HG03280 (cell line): ENCODE measurements at regions not wholly inside any gene's neighbourhood (a gene's known extent, or its start where the extent isn't known, plus 50 kb on each side); places are given as distances from the start of the nearest gene placed in this dataset.

Experiments
- ATAC-seq: cut with Tn5 transposase; IDR thresholded peaks from one replicate; pipeline ENCODE4 v1.9.1; 2021; ENCODE audit warnings: mild to moderate bottlenecking, moderate library complexity; ENCODE audit not compliant: unreplicated experiment

- no peak for ATAC-seq
Observed at GRCh38 chr6:40803897-40804702, 216.9 kb upstream of the LRFN2 start.

- ATAC-seq: no peak
Observed at GRCh38 chr6:40802481-40802880, 215.3 kb upstream of the LRFN2 start.

GRCh38 chr6:40799296-40800140 lies 212.4 kb upstream of the LRFN2 start:
- ATAC-seq: no peak

- ATAC-seq: no peak
Observed at GRCh38 chr6:40798069-40798770, 211.1 kb upstream of the LRFN2 start.

- no peak for ATAC-seq
Observed at GRCh38 chr6:40796260-40797221, 209.4 kb upstream of the LRFN2 start.

GRCh38 chr6:40794586-40794985 lies 207.4 kb upstream of the LRFN2 start:
- ATAC-seq: no peak

GRCh38 chr6:40792183-40792582 lies 205.0 kb upstream of the LRFN2 start:
- no peak for ATAC-seq

GRCh38 chr6:40791004-40791403 lies 203.8 kb upstream of the LRFN2 start:
- no peak for ATAC-seq

- no peak for ATAC-seq
Observed at GRCh38 chr6:40788661-40789655, 201.8 kb upstream of the LRFN2 start.

GRCh38 chr6:40782355-40782754 lies 195.2 kb upstream of the LRFN2 start:
- ATAC-seq: no peak

- no peak for ATAC-seq
Observed at GRCh38 chr6:40780637-40781036, 193.5 kb upstream of the LRFN2 start.

GRCh38 chr6:40779409-40779808 lies 192.2 kb upstream of the LRFN2 start:
- no peak for ATAC-seq

GRCh38 chr6:40778918-40779317 lies 191.8 kb upstream of the LRFN2 start:
- no peak for ATAC-seq

GRCh38 chr6:40778196-40778595 lies 191.0 kb upstream of the LRFN2 start:
- no peak for ATAC-seq

- ATAC-seq: no peak
Observed at GRCh38 chr6:40774932-40775331, 187.8 kb upstream of the LRFN2 start.

- ATAC-seq: no peak
Observed at GRCh38 chr6:40770794-40771193, 183.6 kb upstream of the LRFN2 start.

GRCh38 chr6:40764726-40765125 lies 177.6 kb upstream of the LRFN2 start:
- no peak for ATAC-seq

- no peak for ATAC-seq
Observed at GRCh38 chr6:40762981-40763380, 175.8 kb upstream of the LRFN2 start.

- no peak for ATAC-seq
Observed at GRCh38 chr6:40760887-40761286, 173.7 kb upstream of the LRFN2 start.
